NCI-H146 treated with DMSO at 0.1 percent for 48 hours (cell line): ENCODE measurements at regions not wholly inside any gene's neighbourhood (a gene's known extent, or its start where the extent isn't known, plus 50 kb on each side); places are given as distances from the start of the nearest gene placed in this dataset.
"Not testable (repeated sequence)": the region's sequence is repeated elsewhere in the genome, so short reads cannot be mapped to it uniquely, and the experiment has no call there.

Source experiments
- DNase-seq: peaks from one replicate; lab custom pipeline; 2025; ENCODE audit not compliant: unreplicated experiment; lab: John Stamatoyannopoulos, UW

GRCh38 chr17:70906808-70907207, 737.5 kb downstream of the KCNJ2 start:
- peak; percentile 85 for DNase-seq

GRCh38 chr17:70912716-70913485, 743.6 kb downstream of the KCNJ2 start:
- no peak for DNase-seq

GRCh38 chr17:70916469-70916868, 747.1 kb downstream of the KCNJ2 start:
- DNase-seq: no peak

- DNase-seq: no peak
Measured at GRCh38 chr17:70919241-70919640, 749.9 kb downstream of the KCNJ2 start.

- no peak for DNase-seq
Measured at GRCh38 chr17:70920416-70920815, 751.1 kb downstream of the KCNJ2 start.

- no peak for DNase-seq
Measured at GRCh38 chr17:70922268-70922667, 752.9 kb downstream of the KCNJ2 start.

- DNase-seq: no peak
Measured at GRCh38 chr17:70924776-70925175, 755.4 kb downstream of the KCNJ2 start.

GRCh38 chr17:70929226-70929625, 759.9 kb downstream of the KCNJ2 start:
- DNase-seq: no peak

- DNase-seq: no peak
Measured at GRCh38 chr17:70934231-70934630, 764.9 kb downstream of the KCNJ2 start.

GRCh38 chr17:70934835-70935234, 765.5 kb downstream of the KCNJ2 start:
- no peak for DNase-seq

- DNase-seq: no peak
Measured at GRCh38 chr17:70936724-70937123, 767.4 kb downstream of the KCNJ2 start.

GRCh38 chr17:70938336-70938735, 769.0 kb downstream of the KCNJ2 start:
- DNase-seq: peak; percentile 50

- DNase-seq: no peak
Measured at GRCh38 chr17:70945386-70945785, 776.1 kb downstream of the KCNJ2 start.

- DNase-seq: no peak
Measured at GRCh38 chr17:70947215-70947614, 777.9 kb downstream of the KCNJ2 start.

GRCh38 chr17:70947636-70948565, 778.6 kb downstream of the KCNJ2 start:
- DNase-seq: no peak

- DNase-seq: not testable (repeated sequence)
Measured at GRCh38 chr17:70953140-70953539, 783.8 kb downstream of the KCNJ2 start.

GRCh38 chr17:70955441-70955840, 786.1 kb downstream of the KCNJ2 start:
- no peak for DNase-seq

- DNase-seq: no peak
Measured at GRCh38 chr17:70956726-70957125, 787.4 kb downstream of the KCNJ2 start.

- DNase-seq: no peak
Measured at GRCh38 chr17:70961341-70961740, 792.0 kb downstream of the KCNJ2 start.

GRCh38 chr17:70968302-70968701, 799.0 kb downstream of the KCNJ2 start:
- no peak for DNase-seq

GRCh38 chr17:70969521-70970034, 800.2 kb downstream of the KCNJ2 start:
- DNase-seq: no peak

- no peak for DNase-seq
Measured at GRCh38 chr17:70976447-70976846, 807.1 kb downstream of the KCNJ2 start.
